Stimulated activated CD4-positive, alpha-beta T cell treated with anti-CD3 and anti-CD28 coated beads, Interleukin-15, amount 100 ng/mL, for 1 hour (primary cell): ENCODE measurements at regions not wholly inside any gene's neighbourhood (a gene's known extent, or its start where the extent isn't known, plus 50 kb on each side); places are given as distances from the start of the nearest gene placed in this dataset.
"Not testable (repeated sequence)": the region's sequence is repeated elsewhere in the genome, so short reads cannot be mapped to it uniquely, and the experiment has no call there.

Experiments
- DNase-seq, 2 donors: peaks; one replicate each; pipeline ENCODE4 v3.0.0-alpha.2; 2020; ENCODE audit warnings: low read depth in 1 of 2, low spot score in 1 of 2

DNA sequence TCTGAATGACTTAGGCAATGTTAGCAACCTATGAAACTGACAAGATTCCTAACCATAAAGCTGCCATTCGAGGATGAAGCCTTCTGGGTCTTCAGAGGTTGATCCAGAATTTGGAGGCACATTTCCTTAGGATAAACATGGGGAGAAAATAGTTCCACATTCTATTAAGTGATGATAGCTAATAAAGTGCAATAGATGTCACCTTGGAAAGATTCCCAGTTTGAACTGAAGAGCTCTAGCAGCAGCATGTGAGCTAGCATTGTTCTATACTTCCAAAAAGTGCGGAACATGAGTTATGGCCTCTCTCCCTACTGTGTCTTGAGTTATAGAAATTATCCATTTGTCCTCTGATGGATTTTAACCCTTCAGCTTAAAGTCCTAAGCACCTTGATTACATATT is 991.4 kb upstream of the SLIT2 start:
- no peak for DNase-seq

DNA sequence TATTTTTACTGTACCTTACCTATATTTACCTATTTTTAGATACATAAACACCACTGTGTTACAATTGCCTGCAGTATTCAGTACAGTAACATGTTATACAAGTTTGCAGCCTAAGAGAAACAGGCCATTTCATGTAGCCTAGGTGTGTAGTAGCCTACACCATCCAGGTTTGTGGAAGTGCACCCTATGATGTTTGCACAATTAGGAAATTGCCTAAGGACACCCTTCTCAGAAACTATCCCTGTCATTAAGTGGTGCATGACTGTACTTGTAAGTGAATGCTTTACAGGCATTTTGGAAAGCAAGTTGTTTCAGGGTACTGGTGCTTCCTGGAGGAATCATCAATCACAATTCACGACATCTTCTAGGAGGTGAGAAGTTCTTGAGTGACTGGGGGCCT is 991.8 kb upstream of the SLIT2 start:
- no peak for DNase-seq

DNA sequence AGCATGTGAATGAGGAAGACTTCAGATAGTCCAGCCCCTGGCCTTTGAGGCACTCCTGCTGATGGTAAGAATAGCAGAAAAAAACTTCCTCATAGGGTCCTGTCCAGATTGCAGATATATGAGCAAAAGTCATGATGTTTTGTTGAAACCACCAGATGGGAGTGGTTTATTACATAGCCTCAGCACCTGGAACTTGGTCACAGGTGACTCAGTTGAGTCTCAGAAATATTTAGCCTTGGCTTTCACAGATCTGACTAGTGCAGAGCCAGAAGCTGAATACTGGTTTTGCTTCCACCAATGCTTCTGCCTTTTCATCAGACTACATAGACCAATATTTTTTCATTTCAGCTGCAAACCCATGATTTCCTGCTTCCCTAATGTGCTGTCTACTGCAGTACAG is 994.9 kb upstream of the SLIT2 start:
- DNase-seq: no peak

DNA sequence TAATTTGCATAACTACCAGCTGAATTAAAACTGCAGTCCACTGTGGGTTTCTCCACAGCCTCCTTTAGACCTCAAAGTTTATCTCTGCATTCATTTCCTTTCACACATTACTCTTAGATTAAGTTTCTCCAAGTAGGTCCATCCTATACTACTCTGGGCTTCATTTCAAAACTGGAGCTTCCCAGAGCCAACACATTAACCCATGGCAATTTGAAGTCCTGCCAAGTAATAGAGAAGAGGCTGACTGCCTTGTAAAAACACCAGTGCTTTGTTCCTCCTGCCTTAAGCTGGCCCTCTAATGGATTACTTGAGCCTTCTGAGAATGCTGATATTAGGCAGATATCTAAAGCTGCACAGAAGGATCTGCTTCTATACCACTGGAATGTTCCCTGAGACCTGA is 997.2 kb upstream of the SLIT2 start:
- DNase-seq: no peak

DNA sequence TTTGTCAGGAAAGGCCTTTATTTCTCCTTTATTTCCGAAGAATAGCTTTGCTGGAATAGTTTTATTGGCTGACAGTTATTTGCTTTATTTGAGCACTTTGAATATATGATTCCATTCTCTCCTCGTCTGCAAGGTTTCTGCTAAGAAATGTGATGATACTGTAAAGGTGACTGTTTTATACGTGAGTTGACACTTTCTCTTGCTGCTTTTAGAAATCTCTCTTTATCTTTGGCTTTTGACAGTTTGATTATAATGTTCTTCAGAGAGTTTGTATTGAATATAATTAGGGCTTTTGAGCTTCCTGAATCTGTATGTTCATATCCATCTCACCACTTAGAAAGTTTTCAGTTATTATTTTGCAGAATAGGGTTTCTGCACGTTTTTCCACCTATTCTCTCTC is 1003.7 kb upstream of the SLIT2 start:
- DNase-seq: no peak

DNA sequence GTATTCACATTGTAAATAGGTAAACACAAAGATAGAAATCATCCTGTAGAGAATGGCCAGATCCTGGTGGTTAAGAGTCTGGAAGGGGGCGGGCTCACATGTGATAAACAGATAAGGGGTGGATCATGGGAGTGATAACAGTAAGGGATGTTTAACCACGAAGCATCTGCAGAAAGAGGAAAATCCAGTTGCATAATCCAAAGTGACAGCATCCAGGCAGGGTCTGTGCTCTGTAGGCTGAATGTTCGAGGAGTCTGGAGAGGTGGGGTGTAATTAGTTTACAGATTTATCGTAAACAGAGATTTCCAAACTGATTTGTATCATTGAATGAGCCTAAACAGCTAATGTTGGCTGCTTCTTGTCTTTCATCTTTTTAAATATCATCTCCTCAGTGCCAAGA is 1009.8 kb upstream of the SLIT2 start:
- DNase-seq: no peak

DNA sequence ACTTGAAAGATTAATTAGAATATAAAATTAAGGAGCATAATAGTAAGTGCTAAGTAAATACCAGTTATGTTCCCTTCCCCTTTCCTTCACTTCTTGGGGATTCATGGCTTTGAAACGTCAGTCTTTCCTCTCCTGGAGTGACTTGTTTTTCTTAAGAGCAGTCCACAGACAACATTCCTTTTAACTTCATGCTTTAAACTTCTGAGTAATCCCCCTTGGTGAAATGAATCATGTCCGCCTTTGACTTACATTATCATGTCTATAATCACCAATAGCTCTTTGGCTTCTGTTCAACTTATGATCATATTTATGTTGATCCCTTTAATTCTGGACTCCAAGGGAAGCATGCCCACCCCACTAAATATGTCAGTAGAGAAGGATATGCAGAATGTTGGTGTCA is 1012.1 kb upstream of the SLIT2 start:
- no peak for DNase-seq

DNA sequence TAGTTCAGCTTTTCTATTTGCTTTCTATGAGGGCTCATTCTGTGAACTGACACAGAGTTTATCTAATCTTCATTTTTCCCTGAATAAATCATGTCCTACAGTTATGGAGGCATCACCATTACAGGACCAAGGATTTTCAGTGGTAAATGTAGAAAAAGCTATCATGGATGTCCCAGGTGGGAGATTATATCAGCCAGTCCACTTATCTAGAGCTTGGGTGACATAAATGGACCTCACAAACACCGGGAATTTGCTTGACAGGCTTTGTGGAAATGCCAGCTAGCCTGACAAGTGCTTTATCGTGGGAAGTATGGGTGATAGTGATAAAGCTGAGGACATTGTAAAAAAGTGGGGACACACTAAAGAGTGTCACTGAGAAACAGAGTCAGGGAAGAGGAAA is 1015.2 kb upstream of the SLIT2 start:
- no peak for DNase-seq

DNA sequence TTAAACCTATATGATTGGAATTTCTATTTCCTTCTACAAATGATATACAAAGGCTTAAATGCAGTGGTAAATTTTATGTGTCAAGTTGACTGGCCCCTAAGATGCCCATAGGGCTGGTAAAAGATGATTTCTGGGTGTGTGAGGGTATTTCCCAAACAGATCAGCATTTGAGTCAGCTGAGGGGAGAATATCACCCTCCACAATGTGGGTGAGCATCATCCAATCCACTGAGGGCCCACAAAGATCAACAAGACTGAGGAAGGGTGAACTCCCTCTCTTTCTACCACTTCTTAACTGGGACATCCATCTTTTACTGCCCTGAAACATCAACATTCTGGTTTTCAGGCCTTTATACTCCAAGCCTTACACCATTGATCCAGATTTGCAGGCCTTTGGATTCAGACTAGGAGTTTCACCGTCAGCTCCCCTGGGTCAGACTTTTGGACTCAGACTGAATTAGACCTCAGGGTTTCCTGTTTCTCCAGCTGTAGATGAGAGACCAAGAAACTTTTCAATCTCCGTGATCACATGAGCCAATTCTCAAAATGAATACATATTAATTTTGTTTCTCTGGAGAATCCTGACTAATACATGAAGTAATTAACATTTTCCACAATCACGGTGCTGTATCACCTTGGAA is 1020.7 kb upstream of the SLIT2 start:
- no peak for DNase-seq

DNA sequence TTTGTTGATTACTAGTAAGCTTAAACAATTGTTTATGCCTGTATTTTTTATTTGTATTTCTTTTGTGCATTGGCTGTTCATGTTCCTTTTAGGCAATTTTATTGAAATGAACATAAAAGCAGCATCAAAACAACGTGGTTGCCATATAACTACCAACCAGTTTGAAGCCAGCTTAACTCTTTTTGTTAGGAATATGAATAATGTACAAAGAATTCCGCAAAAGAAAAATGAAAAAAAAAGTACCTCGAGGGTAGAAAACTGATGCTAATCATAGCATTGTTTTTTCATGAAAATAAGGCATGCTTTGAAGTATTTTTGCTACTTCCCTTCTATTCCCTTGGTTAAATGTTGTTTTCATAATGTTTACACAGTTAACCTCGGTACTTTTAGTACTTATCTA is 1024.0 kb upstream of the SLIT2 start:
- no peak for DNase-seq

DNA sequence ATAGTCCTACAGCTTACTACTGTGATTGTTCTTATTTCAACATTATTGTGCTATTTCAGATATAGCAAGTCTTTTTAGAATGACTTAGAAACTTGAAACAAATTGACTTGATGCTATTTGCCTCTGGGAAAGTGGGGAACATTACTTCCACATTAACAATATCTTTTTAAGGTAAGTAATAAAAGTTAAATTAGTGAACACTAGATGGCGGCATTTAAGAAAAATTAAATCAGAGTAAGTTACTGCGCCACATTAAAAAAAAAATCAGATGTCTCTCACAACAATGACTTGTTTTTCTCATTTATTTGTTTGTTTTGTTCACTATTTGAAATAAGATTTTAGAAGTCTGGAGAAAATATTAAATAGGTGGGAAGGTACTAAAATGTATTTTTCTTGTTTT is 1026.9 kb upstream of the SLIT2 start:
- DNase-seq: no peak

DNA sequence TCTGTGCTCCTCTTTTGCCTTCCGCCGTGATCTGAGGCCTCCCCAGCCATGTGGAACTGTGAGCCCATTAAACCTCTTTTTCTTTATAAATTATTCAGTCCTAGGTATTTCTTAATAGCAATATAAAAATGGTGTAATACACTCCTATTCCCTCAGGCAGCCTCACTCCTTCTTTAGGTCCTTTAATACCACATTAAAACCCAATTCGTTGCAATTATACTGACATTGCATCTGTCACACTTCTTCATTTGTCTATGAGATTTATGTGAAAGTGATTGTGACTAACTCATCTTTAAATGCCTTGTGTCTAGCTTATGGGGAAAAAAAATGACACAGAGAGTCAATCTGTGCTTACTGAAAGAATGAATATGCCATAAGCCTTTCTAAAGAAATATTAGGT is 1035.2 kb upstream of the SLIT2 start:
- DNase-seq: no peak

DNA sequence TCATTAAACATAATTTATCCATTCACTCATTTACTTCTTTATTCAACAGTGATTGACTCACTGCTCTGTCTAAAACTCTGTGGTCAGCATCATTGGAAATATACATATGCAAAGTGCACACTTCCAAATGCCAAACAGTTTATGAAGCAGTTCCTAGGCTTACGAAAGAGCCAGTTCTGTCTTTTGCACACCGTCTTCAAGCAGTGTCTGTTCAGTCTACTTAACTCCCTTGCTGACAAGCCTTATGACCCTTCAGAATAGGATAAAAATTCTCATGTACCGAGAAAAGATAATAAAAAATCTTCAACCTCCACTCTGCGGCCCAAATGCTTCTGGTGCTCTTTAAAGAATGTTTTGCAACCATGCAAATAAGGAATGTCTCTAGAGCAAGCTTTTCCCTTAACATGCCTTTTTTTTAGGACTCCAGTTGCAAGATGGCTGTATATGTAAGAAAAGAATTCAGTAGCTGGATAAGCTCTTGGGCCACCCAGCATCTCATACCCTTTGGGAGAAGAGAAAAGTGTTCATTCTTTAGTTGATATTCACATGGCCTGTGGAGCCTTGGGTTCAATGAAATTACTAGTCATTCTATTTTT is 1037.0 kb upstream of the SLIT2 start:
- DNase-seq: no peak

DNA sequence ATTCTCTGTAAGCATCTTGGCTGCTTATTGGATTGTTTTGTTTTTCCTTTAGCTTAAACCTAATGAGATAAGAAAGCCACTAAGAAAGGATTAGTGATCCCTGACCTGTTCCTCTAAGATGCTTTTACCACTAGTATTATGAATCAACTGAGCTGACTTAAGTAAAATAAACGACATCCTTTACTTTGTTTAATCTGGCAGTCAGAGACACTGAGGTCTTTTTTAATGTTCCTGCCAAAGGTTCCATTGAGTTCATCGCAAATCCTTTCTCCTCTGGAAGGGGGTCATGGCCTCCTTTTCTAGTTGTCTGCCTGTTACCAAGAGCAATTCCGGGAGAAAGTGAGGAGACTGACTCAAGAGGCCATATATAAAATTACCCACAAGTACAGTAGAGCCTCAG is 1038.3 kb upstream of the SLIT2 start:
- DNase-seq: no peak

DNA sequence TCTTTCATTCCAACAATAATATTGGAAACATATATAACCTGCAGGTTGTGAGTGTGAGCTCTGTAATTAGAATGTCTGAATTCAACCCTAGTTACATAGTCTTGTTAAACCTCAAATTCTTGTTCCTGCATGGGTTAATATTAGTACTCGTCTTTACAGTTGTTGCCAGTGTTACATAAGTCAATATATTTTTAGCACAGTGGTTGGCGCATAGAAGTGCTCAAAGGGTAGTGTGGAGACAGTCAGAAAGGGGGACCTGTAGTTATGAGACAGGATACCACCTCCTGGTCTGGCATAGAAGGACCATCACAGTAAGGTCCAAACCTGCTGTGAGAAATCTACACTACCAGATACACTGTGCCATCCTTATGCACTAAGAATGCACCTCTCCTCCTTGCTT is 1045.9 kb upstream of the SLIT2 start:
- no peak for DNase-seq

DNA sequence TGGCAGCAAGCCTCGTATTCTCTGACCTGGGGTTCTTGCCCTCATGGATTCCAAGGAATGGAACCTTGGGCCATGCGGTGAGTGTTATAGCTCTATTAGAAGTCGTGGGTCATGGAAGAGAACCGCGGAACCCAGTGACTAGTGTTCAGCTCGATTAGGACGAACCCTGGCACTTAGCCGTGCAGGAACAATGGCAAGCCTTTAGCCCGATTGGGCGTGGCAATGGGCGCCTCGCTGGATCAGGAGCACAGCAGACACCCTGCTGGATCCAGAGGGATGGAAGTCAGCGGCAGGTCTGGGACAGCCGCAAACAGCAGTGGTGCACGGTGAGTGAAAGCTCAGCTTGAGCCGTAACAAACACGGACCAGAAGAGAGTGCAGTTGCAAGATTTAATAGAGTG is 1053.9 kb upstream of the SLIT2 start:
- not testable (repeated sequence) for DNase-seq

DNA sequence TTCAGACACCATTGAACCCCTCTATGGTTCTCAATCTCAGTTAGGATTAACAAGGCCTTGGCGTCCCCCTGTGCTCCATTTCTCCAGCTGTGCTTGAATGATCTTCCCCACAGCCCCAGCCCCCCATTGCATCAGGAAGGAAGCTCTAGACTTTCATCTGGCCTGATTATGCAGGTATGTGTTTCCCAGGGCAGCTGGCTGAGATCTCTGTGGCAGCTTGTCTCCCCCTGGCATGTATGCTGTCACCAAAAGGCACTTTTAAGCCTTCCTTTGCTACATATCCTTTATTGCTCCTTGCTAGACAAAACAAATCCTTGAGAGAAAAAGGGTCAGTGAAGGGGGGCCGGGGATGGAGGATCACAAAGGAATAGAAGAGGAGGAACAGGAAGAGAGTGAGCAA is 1056.0 kb upstream of the SLIT2 start:
- DNase-seq: no peak

DNA sequence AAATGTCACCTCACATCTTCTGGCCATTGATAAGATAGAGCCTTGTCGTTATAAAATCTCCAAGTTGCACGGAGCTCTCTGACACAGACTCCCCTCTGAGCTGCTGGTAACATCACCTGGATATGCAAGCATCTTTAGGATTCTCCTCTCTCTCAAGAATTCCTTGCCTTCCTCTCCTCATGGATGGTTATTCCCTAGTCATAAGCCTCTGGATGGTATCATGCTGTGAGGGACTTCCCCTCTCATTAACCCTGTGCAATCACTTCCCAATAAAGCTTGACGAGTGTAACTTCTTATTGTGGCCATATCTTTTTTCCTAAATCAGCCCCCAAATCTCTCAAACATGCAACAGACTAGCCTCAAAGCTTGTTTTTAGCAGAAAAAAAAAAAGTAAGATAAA is 1057.0 kb upstream of the SLIT2 start:
- DNase-seq: no peak

DNA sequence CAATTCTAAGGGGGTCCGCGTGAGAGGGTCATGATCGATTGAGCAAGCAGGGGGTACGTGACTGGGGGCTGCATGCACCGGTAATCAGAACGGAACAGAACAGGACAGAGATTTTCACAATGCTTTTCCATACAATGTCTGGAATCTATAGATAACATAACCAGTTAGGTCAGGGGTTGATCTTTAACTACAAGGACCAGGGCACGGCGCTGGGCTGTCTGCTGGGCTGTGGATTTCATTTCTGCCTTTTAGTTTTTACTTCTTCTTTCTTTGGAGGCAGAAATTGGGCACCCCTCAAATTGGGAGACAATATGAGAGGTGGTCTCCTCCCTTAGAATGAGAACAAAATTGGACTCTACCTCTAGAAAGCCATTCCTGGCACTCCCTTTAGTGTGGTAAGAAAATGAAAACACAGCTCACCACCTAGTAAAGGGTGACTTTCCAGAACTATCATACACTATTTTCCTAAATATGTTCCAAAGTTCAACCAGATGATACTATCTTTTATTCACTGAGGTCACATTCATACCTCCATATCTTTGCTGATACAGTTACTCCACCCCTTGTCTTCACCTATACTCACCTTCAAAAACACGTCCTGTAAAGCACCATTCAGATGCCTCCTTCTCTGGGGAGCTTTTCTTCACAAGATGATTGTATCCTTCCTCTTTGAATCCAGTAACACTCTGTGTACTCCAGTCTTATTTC is 1058.3 kb upstream of the SLIT2 start:
- DNase-seq: no peak

DNA sequence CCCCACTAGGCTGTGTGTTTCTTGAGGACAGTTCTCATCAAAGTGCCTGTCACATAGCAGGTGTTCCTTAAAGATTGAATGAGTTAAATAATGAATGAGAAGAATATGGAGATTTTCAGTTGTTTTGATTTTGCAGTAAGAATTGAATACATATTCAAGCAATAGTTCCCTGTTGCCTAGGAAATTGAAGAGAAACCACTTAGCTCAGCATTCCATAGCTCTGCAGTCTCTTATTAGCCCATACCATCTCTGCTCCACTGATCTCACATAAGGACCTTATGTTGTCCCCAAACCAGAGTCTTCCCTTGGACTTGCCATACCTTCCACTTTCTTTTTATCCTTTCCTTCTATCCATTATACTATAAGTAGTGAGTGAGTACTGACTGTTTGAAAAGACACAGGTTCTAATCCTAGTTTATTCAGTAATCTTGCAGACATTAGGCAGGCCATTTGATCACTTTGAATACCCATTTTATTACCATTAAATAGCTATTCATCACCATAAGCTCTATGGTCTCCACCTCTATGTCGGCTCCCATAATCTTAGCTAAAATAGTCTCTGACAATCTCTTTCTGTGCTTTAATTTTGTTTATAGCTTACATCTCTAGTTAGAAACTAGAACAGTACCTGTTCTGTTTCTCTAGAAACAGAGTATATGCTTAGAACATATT is 1059.6 kb upstream of the SLIT2 start:
- DNase-seq: no peak

DNA sequence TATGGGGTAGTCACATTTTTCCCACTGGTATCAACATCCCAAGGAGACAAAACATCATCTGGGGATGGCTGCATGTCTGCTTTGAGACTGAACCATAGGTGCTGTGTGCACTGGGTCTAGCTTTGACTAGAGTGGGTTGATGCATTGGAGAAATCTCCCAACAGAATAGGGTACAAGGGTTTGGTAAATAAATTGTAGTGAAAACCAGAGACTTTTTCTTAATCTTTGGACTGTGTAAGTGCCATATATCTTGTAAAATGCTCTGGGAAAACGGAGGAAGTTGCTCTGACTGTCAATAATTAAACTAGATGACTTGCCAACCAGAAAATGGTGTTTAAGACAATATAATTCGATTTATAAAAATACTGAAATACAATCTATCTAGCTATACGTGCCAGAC is 1064.0 kb upstream of the SLIT2 start:
- DNase-seq: no peak

DNA sequence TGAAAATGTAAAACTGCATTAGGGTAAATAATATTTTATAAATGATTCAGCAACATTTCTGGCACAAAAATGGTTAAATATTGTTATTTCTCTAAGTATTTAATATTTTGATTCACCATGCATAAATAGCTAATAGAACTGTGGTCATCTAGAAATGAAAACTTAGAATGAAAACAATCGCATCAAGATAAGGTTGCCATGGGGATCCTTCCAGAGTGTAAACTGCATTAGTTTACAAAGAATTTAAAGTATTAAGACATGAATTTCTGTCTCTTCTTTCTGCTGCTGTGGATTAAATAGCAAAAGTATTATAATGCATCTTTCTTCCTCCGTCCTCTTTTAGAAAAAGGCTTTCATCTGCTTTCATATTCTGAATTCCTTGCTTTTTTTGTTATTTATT is 1064.6 kb upstream of the SLIT2 start:
- no peak for DNase-seq
